Osteocyte (in vitro differentiated cells): ENCODE measurements at regions not wholly inside any gene's neighbourhood (a gene's known extent, or its start where the extent isn't known, plus 50 kb on each side); places are given as distances from the start of the nearest gene placed in this dataset.

Experiments used
- DNase-seq: peaks from one replicate; pipeline ENCODE4 v3.0.0; 2021; ENCODE audit warnings: mixed read lengths; ENCODE audit not compliant: unreplicated experiment; ENCODE audit errors: extremely low spot score
- H3K27ac Mint-ChIP-seq: one replicate; pipeline ENCODE4 v1.8.0; 2021; ENCODE audit warnings: mild to moderate bottlenecking, mixed read lengths; ENCODE audit not compliant: unreplicated experiment
- H3K27me3 Mint-ChIP-seq: one replicate; pipeline ENCODE4 v1.8.0; 2021; ENCODE audit warnings: mixed read lengths; ENCODE audit not compliant: unreplicated experiment
- H3K36me3 Mint-ChIP-seq: one replicate; pipeline ENCODE4 v1.8.0; 2021; ENCODE audit warnings: mixed read lengths; ENCODE audit not compliant: unreplicated experiment
- H3K4me1 Mint-ChIP-seq: one replicate; pipeline ENCODE4 v1.8.0; 2021; ENCODE audit warnings: mixed read lengths; ENCODE audit not compliant: unreplicated experiment
- H3K4me3 Mint-ChIP-seq: one replicate; pipeline ENCODE4 v1.8.0; 2021; ENCODE audit warnings: mild to moderate bottlenecking, moderate library complexity, mixed read lengths; ENCODE audit not compliant: unreplicated experiment
- H3K9me3 Mint-ChIP-seq: one replicate; pipeline ENCODE4 v1.8.0; 2021; ENCODE audit warnings: mixed read lengths; ENCODE audit not compliant: unreplicated experiment
- CTCF ChIP-seq: fragments of 200-600 bp; sonication (generic); IDR thresholded peaks from 2 replicates; pipeline ENCODE4 v1.5.0; 2021; ENCODE audit warnings: antibody characterized with exemption, mild to moderate bottlenecking, moderate library complexity

- H3K9me3 Mint-ChIP-seq, result peaks cover 3% of the 10 kb centered on the region
- H3K4me1 Mint-ChIP-seq, result no peaks in the 10 kb centered on the region
- H3K27me3 Mint-ChIP-seq, result peaks cover under 1% of the 10 kb centered on the region
- H3K36me3 Mint-ChIP-seq, result peaks cover 4% of the 10 kb centered on the region
- TF ChIP-seq CTCF, result no peak
- H3K27ac Mint-ChIP-seq, result no peak overlapping the region
- DNase-seq, result no peak
- no peak overlapping the region for H3K4me3 Mint-ChIP-seq
Measured at GRCh38 chr13:59545007-59545406, 618.7 kb downstream of the DIAPH3 start.

- TF ChIP-seq CTCF, result no peak
- Mint-ChIP-seq H3K4me1 (no peaks in the 10 kb centered on the region), H3K4me3 (no peak overlapping the region), H3K27ac (no peak overlapping the region), H3K36me3 (peaks cover 8% of the 10 kb centered on the region), H3K27me3 (peaks cover 4% of the 10 kb centered on the region), H3K9me3 (peaks cover 11% of the 10 kb centered on the region)
- no peak for DNase-seq
Measured at GRCh38 chr13:59546178-59546577, 617.5 kb downstream of the DIAPH3 start.

GRCh38 chr13:59547950-59548349 is 615.8 kb downstream of the DIAPH3 start:
- Mint-ChIP-seq H3K27me3 (peaks cover 13% of the 10 kb centered on the region), H3K9me3 (peaks cover 17% of the 10 kb centered on the region)
- no peak for DNase-seq

GRCh38 chr13:59562924-59563323 is 600.8 kb downstream of the DIAPH3 start:
- no peak overlapping the region for H3K27ac Mint-ChIP-seq
- H3K4me3 Mint-ChIP-seq, result no peak overlapping the region
- no peak for DNase-seq
- no peak for TF ChIP-seq CTCF
- H3K4me1 Mint-ChIP-seq, result no peaks in the 10 kb centered on the region
- peaks cover 27% of the 10 kb centered on the region for H3K9me3 Mint-ChIP-seq
- no peaks in the 10 kb centered on the region for H3K36me3 Mint-ChIP-seq
- H3K27me3 Mint-ChIP-seq, result peaks cover 2% of the 10 kb centered on the region

More at GRCh38 chr13:59547950-59548349, 615.8 kb downstream of the DIAPH3 start:
- Mint-ChIP-seq H3K36me3 (peaks cover 11% of the 10 kb centered on the region), H3K4me1 (no peaks in the 10 kb centered on the region), H3K27ac (no peak overlapping the region), H3K4me3 (no peak overlapping the region)
- TF ChIP-seq CTCF, result no peak

- DNase-seq, result no peak
- no peak overlapping the region for H3K4me3 Mint-ChIP-seq
- no peak for TF ChIP-seq CTCF
- H3K9me3 Mint-ChIP-seq, result peaks cover 11% of the 10 kb centered on the region
- no peaks in the 10 kb centered on the region for H3K36me3 Mint-ChIP-seq
- no peak overlapping the region for H3K27ac Mint-ChIP-seq
- H3K27me3 Mint-ChIP-seq, result peaks cover 7% of the 10 kb centered on the region
- no peaks in the 10 kb centered on the region for H3K4me1 Mint-ChIP-seq
Measured at GRCh38 chr13:59566561-59566960, 597.2 kb downstream of the DIAPH3 start.
